ENCODE measurements at regions not wholly inside any gene's neighbourhood (a gene's known extent, or its start where the extent isn't known, plus 50 kb on each side); places are given as distances from the start of the nearest gene placed in this dataset.

GRCh38 chr6:134375220-134375580 is 57.3 kb upstream of the SGK1 start:
- Mint-ChIP-seq H3K4me3 (ENCODE audit: low read depth) (no peak overlapping the region), H3K27ac (no peak overlapping the region), H3K9me3 (ENCODE audit: low read depth) (peaks cover 9% of the 10 kb centered on the region), H3K36me3 (ENCODE audit: insufficient read depth) (peaks cover 2% of the 10 kb centered on the region), H3K27me3 (no peaks in the 10 kb centered on the region), H3K4me1 (ENCODE audit: low read depth) (peaks cover 20% of the 10 kb centered on the region)
- no peak for DNase-seq (ENCODE audit: low spot score, unreplicated experiment)
- TF ChIP-seq, protein P1, sequence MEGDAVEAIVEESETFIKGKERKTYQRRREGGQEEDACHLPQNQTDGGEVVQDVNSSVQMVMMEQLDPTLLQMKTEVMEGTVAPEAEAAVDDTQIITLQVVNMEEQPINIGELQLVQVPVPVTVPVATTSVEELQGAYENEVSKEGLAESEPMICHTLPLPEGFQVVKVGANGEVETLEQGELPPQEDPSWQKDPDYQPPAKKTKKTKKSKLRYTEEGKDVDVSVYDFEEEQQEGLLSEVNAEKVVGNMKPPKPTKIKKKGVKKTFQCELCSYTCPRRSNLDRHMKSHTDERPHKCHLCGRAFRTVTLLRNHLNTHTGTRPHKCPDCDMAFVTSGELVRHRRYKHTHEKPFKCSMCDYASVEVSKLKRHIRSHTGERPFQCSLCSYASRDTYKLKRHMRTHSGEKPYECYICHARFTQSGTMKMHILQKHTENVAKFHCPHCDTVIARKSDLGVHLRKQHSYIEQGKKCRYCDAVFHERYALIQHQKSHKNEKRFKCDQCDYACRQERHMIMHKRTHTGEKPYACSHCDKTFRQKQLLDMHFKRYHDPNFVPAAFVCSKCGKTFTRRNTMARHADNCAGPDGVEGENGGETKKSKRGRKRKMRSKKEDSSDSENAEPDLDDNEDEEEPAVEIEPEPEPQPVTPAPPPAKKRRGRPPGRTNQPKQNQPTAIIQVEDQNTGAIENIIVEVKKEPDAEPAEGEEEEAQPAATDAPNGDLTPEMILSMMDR (IDR thresholded peaks at IDR 0.05; ENCODE audit: unreplicated experiment): no peak

- TF ChIP-seq, protein P1 (IDR thresholded peaks at IDR 0.05; ENCODE audit: unreplicated experiment): no peak
- Mint-ChIP-seq H3K9me3 (ENCODE audit: low read depth) (peaks cover 9% of the 10 kb centered on the region), H3K27ac (no peak overlapping the region), H3K36me3 (ENCODE audit: insufficient read depth) (peaks cover 2% of the 10 kb centered on the region), H3K27me3 (no peaks in the 10 kb centered on the region), H3K4me1 (ENCODE audit: low read depth) (peaks cover 17% of the 10 kb centered on the region), H3K4me3 (ENCODE audit: low read depth) (no peak overlapping the region)
- DNase-seq (ENCODE audit: low spot score, unreplicated experiment): no peak
These were observed 56.7 kb upstream of the SGK1 start for GRCh38 chr6:134374491-134375219.

DNA sequence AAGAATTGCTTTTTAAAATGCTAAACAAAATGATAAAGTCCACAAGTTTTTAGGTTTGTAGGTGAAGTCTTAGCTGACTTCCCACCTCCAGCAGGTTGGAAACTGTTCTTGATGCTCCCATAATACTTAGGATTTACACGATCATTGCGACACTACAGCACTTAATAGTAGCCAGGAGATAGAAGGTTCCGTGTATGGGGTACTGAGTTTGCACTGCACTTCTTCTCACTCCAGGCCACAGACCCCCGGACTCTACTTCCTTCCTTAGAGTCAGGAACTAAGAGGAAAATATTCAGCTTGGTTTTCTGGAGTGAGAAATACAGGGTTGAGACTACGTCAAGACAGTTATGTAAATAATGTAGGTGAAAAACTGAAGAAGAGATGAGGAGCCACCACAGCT is 56.1 kb upstream of the SGK1 start:
- Mint-ChIP-seq H3K27me3 (no peaks in the 10 kb centered on the region), H3K4me1 (ENCODE audit: low read depth) (peaks cover 11% of the 10 kb centered on the region), H3K4me3 (ENCODE audit: low read depth) (no peak overlapping the region), H3K27ac (no peak overlapping the region), H3K9me3 (ENCODE audit: low read depth) (peaks cover 9% of the 10 kb centered on the region), H3K36me3 (ENCODE audit: insufficient read depth) (peaks cover 2% of the 10 kb centered on the region)
- TF ChIP-seq, protein P1 (IDR thresholded peaks at IDR 0.05; ENCODE audit: unreplicated experiment): no peak
- DNase-seq (ENCODE audit: low spot score, unreplicated experiment): no peak

DNA sequence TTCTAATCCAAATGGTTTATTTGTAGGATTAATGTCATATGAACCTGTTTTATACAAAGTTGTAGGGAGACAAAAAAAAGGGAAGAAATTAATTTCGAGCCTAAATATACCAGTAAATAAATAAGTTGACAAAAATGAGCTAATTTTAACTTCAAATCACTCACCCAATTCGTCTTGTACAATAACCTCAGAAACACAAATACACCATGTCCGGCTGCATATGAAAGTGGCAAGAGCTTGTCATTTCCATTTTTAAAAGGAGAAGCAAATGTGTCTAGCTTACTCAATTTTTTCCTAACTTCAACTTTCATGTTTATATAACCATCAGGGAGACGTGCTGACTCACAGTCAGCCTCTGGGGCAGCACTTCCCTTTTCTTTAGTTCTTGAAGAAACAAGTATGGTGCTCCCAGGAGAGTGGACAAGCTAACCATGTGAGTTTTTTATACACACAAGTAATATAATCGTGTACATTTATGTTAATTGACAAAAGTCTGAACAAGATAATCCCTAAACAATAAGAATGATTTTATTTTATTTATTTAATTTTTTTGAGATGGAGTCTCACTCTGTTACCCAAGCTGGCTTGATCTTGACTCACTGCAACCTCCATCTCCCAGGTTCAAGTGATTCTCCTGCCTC is 55.5 kb upstream of the SGK1 start:
- TF ChIP-seq, protein P1 (IDR thresholded peaks at IDR 0.05; ENCODE audit: unreplicated experiment): no peak
- H3K9me3 Mint-ChIP-seq (ENCODE audit: low read depth): peaks cover 5% of the 10 kb centered on the region
- H3K27me3 Mint-ChIP-seq: no peaks in the 10 kb centered on the region
- no peaks in the 10 kb centered on the region for H3K36me3 Mint-ChIP-seq (ENCODE audit: insufficient read depth)
- DNase-seq (ENCODE audit: low spot score, unreplicated experiment): no peak
- H3K4me1 Mint-ChIP-seq (ENCODE audit: low read depth): peaks cover 8% of the 10 kb centered on the region
- no peak overlapping the region for H3K27ac Mint-ChIP-seq
- H3K4me3 Mint-ChIP-seq (ENCODE audit: low read depth): no peak overlapping the region

- peaks cover 5% of the 10 kb centered on the region for H3K9me3 Mint-ChIP-seq (ENCODE audit: low read depth)
- DNase-seq (ENCODE audit: low spot score, unreplicated experiment): no peak
- no peak overlapping the region for H3K27ac Mint-ChIP-seq
- no peaks in the 10 kb centered on the region for H3K27me3 Mint-ChIP-seq
- no peak overlapping the region for H3K4me3 Mint-ChIP-seq (ENCODE audit: low read depth)
- H3K4me1 Mint-ChIP-seq (ENCODE audit: low read depth): peaks cover 8% of the 10 kb centered on the region
- no peaks in the 10 kb centered on the region for H3K36me3 Mint-ChIP-seq (ENCODE audit: insufficient read depth)
- TF ChIP-seq, protein P1 (IDR thresholded peaks at IDR 0.05; ENCODE audit: unreplicated experiment): no peak
These were observed 54.8 kb upstream of the SGK1 start for GRCh38 chr6:134372603-134373281.
